Urinary bladder (tissue), 3 donors: ENCODE measurements at regions not wholly inside any gene's neighbourhood (a gene's known extent, or its start where the extent isn't known, plus 50 kb on each side); places are given as distances from the start of the nearest gene placed in this dataset.

Experiments
- DNase-seq: peaks from one replicate; pipeline ENCODE4 v3.0.0-alpha.2; 2015; ENCODE audit errors: extremely low spot score
- H3K27ac ChIP-seq: one replicate; pipeline ENCODE4 v1.5.1; 2013; ENCODE audit warnings: low read depth, mild to moderate bottlenecking, moderate library complexity
- H3K36me3 ChIP-seq: one replicate; pipeline ENCODE4 v1.6.1; 2013; ENCODE audit warnings: mild to moderate bottlenecking, moderate library complexity; ENCODE audit not compliant: insufficient read depth
- H3K4me1 ChIP-seq: one replicate; pipeline ENCODE4 v1.6.1; 2013; ENCODE audit warnings: mild to moderate bottlenecking, moderate library complexity; ENCODE audit not compliant: insufficient read depth
- H3K4me3 ChIP-seq: one replicate; pipeline ENCODE4 v1.5.1; 2013; ENCODE audit warnings: low read depth, low read length
- WGBS: extraction: QIAGEN DNeasy Blood & Tissue Kit; methylation state at CpG from one replicate; pipeline ENCODE4 v1.1.7; 2013; 5-methylcytosine and 5-hydroxymethylcytosine counted together
- donor health status: healthy with polysubstance abuse.
- donor health status: healthy.

GRCh38 chr21:16709866-16710550, 802.8 kb upstream of the CXADR start:
- Histone ChIP-seq H3K36me3 (no peaks in the 10 kb centered on the region), H3K4me3 (no peak overlapping the region), H3K27ac (no peak overlapping the region), H3K4me1 (no peaks in the 10 kb centered on the region)
- peak; percentile 64 for DNase-seq
- 25% methylated on average over 5 of the region's 5 CpGs for WGBS

DNA sequence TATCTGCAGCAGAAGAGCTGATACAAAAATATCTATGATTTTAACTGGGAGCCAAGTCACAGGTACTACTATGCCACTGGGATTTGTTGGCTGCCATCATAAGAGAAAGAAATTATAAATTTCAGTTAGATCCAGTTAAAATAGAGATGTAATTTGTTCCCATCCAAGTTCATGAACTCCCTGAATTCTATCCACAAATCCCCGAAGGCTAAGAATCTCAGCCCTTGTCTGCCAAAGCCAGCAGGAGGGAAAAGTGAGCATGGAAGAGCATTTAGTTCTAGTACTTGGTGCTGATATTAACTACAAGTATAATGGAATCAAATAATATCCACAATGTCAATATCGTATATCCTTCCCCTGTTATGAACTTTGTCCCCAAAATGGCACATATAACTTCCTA, 801.1 kb upstream of the CXADR start:
- H3K36me3 ChIP-seq, result no peaks in the 10 kb centered on the region
- no peak for DNase-seq
- no peak overlapping the region for H3K27ac ChIP-seq
- no peak overlapping the region for H3K4me3 ChIP-seq
- no peaks in the 10 kb centered on the region for H3K4me1 ChIP-seq
- 80% methylated on average over 2 of the region's 2 CpGs for WGBS

DNA sequence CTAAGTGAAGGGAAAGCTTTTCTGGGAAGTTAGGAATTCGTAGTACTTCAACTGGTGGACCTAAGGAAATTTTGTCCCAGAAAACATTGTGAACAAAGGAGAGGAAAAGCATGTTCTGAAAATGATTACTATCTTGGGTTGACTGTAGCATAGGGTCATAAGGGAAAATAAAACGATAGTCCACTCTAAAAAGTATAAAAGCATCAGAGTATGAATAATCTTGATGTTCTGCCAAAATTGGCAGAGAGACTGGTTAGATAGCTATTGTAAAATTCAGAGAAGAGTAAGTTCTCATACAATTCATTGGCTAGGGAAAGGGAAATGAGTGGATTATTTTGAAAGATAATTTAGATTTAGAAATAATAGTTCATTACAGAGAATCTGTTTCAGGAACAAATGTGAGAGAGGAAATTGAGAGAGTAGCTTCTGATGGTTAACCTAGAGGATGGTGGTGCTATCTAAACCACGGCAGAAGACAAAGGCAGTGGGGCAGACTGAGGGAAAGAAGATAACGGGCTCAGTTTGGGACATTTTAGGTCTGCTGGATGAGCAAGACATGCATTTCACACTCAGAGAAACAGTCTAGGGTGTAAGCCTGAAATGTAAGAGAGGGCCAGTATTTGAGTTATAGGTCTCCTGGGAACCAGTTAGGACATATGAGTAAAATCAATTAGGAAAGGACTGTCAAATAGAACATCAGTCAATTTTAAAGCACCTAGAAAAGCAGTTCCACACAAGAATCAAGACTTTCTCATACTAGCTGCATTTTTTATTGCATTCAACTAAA, 799.3 kb upstream of the CXADR start:
- no peak overlapping the region for H3K27ac ChIP-seq
- 68% methylated on average over 4 of the region's 4 CpGs for WGBS
- DNase-seq, result no peak

GRCh38 chr21:16740511-16740910, 772.3 kb upstream of the CXADR start:
- no peaks in the 10 kb centered on the region for H3K4me1 ChIP-seq
- no peak overlapping the region for H3K4me3 ChIP-seq
- no peaks in the 10 kb centered on the region for H3K36me3 ChIP-seq
- 83% methylated on average over 8 of the region's 8 CpGs for WGBS
- no peak overlapping the region for H3K27ac ChIP-seq
- DNase-seq, result no peak

More for the DNA sequence above, 799.3 kb upstream of the CXADR start:
- Histone ChIP-seq H3K4me1 (no peaks in the 10 kb centered on the region), H3K36me3 (no peaks in the 10 kb centered on the region), H3K4me3 (no peak overlapping the region)

- no peak overlapping the region for H3K4me3 ChIP-seq
- WGBS, result 28% methylated on average over 7 of the region's 7 CpGs
Observed at GRCh38 chr21:16741141-16741665, 771.6 kb upstream of the CXADR start.

DNA sequence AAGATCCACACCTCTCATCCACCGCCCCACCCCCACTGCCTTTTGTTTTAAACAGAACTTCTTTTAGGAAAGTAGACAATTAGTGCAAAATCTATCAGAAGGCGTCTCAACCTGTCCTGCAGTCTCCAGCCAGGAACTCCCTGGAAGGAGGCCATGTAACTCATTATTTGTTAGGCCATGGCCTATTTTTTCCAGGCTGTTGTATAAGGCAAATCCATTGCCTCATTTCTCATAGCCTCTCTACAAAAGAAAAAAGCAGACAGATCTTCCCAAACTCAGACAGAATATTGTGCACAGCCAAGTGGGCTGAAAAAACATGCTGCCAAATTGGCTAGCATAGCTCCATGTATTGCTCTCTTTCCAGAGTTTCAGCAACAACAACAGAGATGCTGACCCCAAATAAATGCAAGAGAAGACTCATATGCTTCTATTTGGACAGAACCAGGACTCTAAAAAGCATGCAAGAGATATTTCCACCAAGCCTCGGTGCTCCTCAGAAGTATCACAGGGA, 770.7 kb upstream of the CXADR start:
- Histone ChIP-seq H3K4me3 (no peak overlapping the region), H3K4me1 (no peaks in the 10 kb centered on the region), H3K36me3 (no peaks in the 10 kb centered on the region), H3K27ac (no peak overlapping the region)
- WGBS, result 44% methylated on average over 3 of the region's 3 CpGs
- DNase-seq, result peak; percentile 67

More at GRCh38 chr21:16741141-16741665, 771.6 kb upstream of the CXADR start:
- DNase-seq, result peak; percentile 73
- Histone ChIP-seq H3K36me3 (no peaks in the 10 kb centered on the region), H3K27ac (no peak overlapping the region), H3K4me1 (no peaks in the 10 kb centered on the region)

GRCh38 chr21:16742741-16743140, 770.1 kb upstream of the CXADR start:
- H3K27ac ChIP-seq, result no peak overlapping the region
- WGBS, result 53% methylated on average over 5 of the region's 5 CpGs
- no peaks in the 10 kb centered on the region for H3K36me3 ChIP-seq
- no peak for DNase-seq
- no peaks in the 10 kb centered on the region for H3K4me1 ChIP-seq
- no peak overlapping the region for H3K4me3 ChIP-seq

- no peak for DNase-seq
- H3K36me3 ChIP-seq, result no peaks in the 10 kb centered on the region
- no peak overlapping the region for H3K27ac ChIP-seq
- H3K4me1 ChIP-seq, result no peaks in the 10 kb centered on the region
- 94% methylated on average over 1 of the region's 1 CpG for WGBS
- H3K4me3 ChIP-seq, result no peak overlapping the region
Observed at GRCh38 chr21:16743317-16743716, 769.5 kb upstream of the CXADR start.

DNA sequence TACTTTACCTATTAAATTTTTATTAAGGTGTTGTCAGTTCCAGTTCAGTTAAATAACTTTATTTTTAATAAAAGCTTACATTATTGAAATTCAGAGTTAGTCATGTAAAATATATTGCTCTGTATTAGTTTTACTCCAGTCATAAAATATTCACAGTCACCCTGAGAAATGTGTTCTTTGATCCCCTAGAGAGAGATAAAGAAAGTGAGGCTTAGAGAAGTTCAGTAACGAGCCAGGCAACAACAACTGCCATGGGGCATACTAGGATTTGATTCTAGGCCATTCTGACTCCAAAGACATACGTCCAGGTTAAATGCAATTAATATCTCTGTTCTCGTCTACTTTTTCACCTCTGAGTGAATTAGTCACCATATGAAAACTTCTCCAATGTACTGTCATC, 761.9 kb upstream of the CXADR start:
- H3K36me3 ChIP-seq, result no peaks in the 10 kb centered on the region
- H3K4me1 ChIP-seq, result no peaks in the 10 kb centered on the region
- H3K4me3 ChIP-seq, result no peak overlapping the region
- no peak for DNase-seq
- no peak overlapping the region for H3K27ac ChIP-seq
- WGBS, result 42% methylated on average over 3 of the region's 3 CpGs

DNA sequence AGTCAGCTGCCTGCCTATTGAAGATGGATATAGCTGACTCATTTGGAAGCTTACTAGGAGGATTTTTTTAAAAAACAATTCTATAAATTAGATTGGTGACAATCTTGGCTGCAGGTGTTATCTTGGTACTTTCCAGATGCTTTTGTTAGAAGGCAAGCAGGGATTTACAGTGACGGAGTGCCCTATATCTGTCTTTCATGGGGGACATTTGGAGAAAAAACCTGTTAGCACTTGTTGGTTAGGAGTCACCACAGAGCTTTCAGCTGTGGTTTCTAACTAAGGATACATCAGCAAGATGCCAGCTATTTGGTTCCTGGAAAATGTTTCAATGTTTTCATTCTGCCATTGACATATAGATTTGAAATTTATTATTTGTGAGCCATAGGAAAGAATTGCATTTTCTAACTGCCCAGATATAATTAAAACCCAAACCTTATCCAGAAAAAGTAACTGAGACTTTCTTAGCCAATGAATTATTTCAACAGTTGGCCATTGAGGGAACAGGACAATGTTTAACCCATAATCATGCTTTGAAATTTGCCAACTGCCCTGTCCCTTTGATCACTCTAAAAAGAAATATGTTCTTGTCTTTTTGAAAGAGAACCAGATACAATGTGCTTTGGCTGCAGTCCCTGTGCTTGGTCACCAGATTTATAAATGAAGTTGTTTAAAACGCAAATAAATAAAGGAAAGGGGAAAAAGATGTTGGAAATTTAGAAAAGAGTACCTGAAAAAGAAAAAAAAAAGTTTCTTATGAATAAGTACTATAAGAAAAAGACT, 761.0 kb upstream of the CXADR start:
- 50% methylated on average over 2 of the region's 2 CpGs for WGBS
- Histone ChIP-seq H3K4me3 (no peak overlapping the region), H3K27ac (no peak overlapping the region), H3K36me3 (no peaks in the 10 kb centered on the region), H3K4me1 (no peaks in the 10 kb centered on the region)
- no peak for DNase-seq

DNA sequence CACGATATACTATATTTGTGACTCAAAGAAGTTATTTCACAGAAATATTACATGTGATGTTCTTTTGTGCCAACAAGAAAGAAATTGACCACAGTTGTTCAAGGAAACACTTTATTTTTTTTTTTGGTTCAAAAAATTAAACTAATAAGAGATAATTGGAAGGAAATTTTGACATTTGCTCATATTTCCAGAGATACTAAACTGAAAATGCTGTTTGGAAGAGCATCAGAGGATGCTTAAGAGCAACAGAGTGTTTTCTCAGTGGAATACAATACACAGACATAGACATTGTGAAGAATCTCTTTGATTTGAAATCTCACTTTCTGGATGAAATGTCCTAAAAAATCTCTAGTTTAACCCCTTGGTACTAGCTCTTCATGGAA, 760.4 kb upstream of the CXADR start:
- H3K36me3 ChIP-seq, result no peaks in the 10 kb centered on the region
- 61% methylated on average over 1 of the region's 1 CpG for WGBS
- H3K27ac ChIP-seq, result no peak overlapping the region
- H3K4me1 ChIP-seq, result no peaks in the 10 kb centered on the region
- no peak for DNase-seq
- no peak overlapping the region for H3K4me3 ChIP-seq

- no peaks in the 10 kb centered on the region for H3K36me3 ChIP-seq
- H3K4me3 ChIP-seq, result no peak overlapping the region
- no peak for DNase-seq
- no peaks in the 10 kb centered on the region for H3K4me1 ChIP-seq
- no peak overlapping the region for H3K27ac ChIP-seq
Observed at GRCh38 chr21:16755061-16755460, 757.8 kb upstream of the CXADR start.

GRCh38 chr21:16767201-16767600, 745.6 kb upstream of the CXADR start:
- H3K36me3 ChIP-seq, result no peaks in the 10 kb centered on the region
- H3K4me3 ChIP-seq, result no peak overlapping the region
- no peaks in the 10 kb centered on the region for H3K4me1 ChIP-seq
- no peak for DNase-seq
- no peak overlapping the region for H3K27ac ChIP-seq
- WGBS, result 95% methylated on average over 2 of the region's 2 CpGs
